SK-N-MC (cell line): ENCODE measurements at regions not wholly inside any gene's neighbourhood (a gene's known extent, or its start where the extent isn't known, plus 50 kb on each side); places are given as distances from the start of the nearest gene placed in this dataset.

Experiments used
- EZH2 ChIP-seq: fragments of 200-600 bp; sonication (generic); IDR thresholded peaks from one replicate; pipeline ENCODE4 v1.6.1; 2017; ENCODE audit warnings: antibody characterized with exemption
- POLR2AphosphoS5 ChIP-seq: IDR thresholded peaks from 2 replicates; pipeline ENCODE4 v1.6.1; 2012; ENCODE audit warnings: mild to moderate bottlenecking, low read depth, low read length, borderline replicate concordance

DNA sequence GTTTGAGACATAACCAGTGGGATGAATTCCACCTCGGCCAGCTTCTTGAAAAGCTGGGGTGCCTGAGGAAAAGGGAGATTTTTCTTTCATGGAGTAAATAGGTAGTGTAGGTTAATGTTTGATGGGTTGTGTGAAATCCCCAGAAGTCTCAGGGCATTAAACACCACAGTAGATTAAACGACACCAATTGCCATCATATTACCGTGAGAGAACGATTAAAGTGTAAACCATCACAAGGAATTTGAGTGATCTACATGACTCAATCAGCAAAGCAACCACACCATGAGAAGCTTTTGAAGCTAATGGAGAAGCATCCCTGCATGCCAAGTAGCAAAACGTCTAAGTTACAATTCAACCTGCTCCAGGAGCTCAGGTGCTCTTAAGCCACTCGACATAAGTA lies 322.5 kb upstream of the GATB start:
- TF ChIP-seq POLR2AphosphoS5 (no peak), EZH2 (no peak)
